ENCODE measurements at regions not wholly inside any gene's neighbourhood (a gene's known extent, or its start where the extent isn't known, plus 50 kb on each side); places are given as distances from the start of the nearest gene placed in this dataset.

DNA sequence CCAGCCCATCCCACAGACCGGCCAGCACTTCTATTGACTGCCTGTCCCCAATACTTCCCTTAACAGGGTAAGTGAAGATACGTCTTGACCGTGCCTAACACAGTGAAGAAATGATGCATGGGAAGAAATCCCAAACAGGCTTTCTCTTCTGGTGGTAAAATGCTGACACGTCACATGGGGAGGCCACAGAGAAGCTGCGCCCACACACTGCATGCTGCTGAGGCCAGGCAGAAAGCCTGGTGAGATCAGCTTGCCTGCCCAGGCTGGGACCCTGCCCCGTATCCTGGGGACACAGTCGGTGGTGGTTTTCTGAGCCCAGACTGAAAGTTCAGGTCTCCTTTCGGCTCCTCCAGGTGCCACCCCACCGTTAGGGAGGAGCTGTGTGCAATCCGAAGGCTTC is 356.3 kb upstream of the MGMT start:
- in situ Hi-C loops (cut with HindIII; ENCODE audit: low pct_unique_long_range_greater_than_20kb, low sequenced_read_pairs), result no loop called here
- no peak for DNase-seq (ENCODE audit: low read depth, low spot score)

DNA sequence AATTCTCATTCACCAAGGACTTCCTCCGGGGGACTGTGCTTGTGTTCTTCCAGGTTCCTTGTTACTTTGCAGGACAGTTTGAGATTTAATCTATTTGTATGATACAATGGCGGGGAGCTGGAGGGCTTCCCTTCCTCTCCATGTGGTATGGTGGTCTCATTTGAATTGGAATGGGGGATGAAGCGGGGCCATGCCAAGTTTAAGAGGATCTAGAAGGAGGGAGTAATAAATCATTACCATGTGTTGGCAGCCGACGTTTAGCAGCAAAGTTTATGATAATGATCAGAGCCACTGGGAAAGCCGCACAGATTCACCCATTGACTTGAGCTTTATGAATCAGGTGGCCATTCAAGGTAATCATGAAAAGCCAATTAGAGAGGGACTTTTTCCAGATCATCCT is 355.1 kb upstream of the MGMT start:
- DNase-seq (ENCODE audit: low read depth, low spot score), result no peak
- in situ Hi-C loops (cut with HindIII; ENCODE audit: low pct_unique_long_range_greater_than_20kb, low sequenced_read_pairs), result no loop called here

GRCh38 chr10:129114588-129114987 is 352.5 kb upstream of the MGMT start:
- in situ Hi-C loops (cut with HindIII; ENCODE audit: low pct_unique_long_range_greater_than_20kb, low sequenced_read_pairs), result no loop called here

GRCh38 chr10:129116371-129116770 is 350.7 kb upstream of the MGMT start:
- in situ Hi-C loops (cut with HindIII; ENCODE audit: low pct_unique_long_range_greater_than_20kb, low sequenced_read_pairs), result no loop called here
- DNase-seq (ENCODE audit: low read depth, low spot score), result no peak

More at GRCh38 chr10:129114588-129114987, 352.5 kb upstream of the MGMT start:
- DNase-seq (ENCODE audit: low read depth, low spot score), result no peak

DNA sequence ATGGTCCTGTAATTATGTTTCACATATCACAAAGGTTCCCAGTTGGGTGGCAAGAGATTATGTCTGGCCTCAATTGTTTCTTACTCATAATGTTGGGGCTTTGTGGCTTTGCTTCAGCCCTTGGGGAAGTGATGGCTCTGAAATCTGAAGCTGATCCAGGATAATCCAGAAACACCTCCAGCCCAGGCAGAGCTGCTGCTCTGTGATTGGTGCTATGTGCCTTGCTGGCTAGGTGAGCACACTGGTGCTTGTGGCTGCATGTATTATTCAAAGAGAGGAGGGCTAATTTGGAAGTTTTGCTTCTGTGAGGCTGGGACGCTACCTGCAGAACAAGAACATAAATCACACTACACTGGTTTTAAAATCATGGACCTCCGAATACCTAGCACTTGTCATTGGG is 346.6 kb upstream of the MGMT start:
- no peak for DNase-seq (ENCODE audit: low read depth, low spot score)
- in situ Hi-C loops (cut with HindIII; ENCODE audit: low pct_unique_long_range_greater_than_20kb, low sequenced_read_pairs), result no loop called here

GRCh38 chr10:129122846-129123245 is 344.2 kb upstream of the MGMT start:
- in situ Hi-C loops (cut with HindIII; ENCODE audit: low pct_unique_long_range_greater_than_20kb, low sequenced_read_pairs), result no loop called here
- no peak for DNase-seq (ENCODE audit: low read depth, low spot score)

DNA sequence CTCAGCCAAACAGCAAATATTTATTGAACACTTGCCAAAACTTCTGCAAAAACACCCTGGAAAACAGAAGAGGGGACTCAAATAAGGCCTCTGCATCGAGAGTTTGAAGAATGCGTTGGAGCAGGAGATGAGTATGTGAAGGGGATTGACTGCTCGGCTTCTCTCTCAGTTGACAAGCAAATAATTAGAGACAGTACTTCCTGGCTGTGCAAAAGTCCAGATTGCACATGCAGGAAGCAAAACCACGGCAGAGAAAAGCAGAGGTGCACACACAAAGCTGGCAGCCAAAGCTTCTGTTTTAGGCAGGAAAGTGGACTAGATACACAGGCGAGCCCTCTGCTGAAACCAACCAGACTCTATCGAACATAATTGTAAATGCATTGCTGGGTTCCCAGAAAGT is 343.6 kb upstream of the MGMT start:
- DNase-seq (ENCODE audit: low read depth, low spot score), result no peak
- in situ Hi-C loops (cut with HindIII; ENCODE audit: low pct_unique_long_range_greater_than_20kb, low sequenced_read_pairs), result no loop called here

- DNase-seq (ENCODE audit: low read depth, low spot score), result no peak
- in situ Hi-C loops (cut with HindIII; ENCODE audit: low pct_unique_long_range_greater_than_20kb, low sequenced_read_pairs), result no loop called here
Observed at GRCh38 chr10:129126982-129127381, 340.1 kb upstream of the MGMT start.

DNA sequence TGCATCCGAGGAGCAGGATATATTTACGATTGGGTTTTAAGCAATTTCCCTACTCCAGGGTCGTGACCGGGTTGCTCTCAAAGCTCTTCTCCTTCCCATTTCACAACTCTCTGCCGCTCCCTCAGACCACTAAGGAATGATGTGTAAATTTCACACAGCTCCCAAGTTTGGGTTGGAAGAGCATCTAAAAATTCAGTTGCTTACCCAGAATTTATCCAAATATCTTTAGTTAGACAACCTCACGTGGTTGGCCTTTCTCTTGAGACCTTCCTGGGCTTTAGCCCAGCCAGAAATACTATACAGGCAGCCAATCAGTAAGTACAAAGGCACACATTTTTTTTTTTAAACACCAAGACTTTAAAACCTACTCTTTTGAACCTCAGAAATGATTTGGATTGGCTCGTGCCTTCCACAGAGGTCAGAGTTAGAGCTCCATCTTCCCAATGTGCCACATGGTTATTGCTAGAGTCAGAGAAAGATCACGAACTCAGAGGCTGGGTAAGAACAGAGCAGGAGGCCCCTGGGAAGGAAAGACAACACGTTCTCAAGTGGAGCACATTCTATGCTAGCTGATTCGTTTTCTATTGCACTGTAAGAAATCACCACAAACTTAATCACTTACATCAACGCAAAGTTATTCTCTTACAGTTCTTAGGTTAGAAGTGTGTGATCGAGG is 335.4 kb upstream of the MGMT start:
- DNase-seq (ENCODE audit: low read depth, low spot score), result no peak
- in situ Hi-C loops (cut with HindIII; ENCODE audit: low pct_unique_long_range_greater_than_20kb, low sequenced_read_pairs), result no loop called here

- DNase-seq (ENCODE audit: low read depth, low spot score), result no peak
- in situ Hi-C loops (cut with HindIII; ENCODE audit: low pct_unique_long_range_greater_than_20kb, low sequenced_read_pairs), result no loop called here
Observed at GRCh38 chr10:129133856-129134255, 333.2 kb upstream of the MGMT start.

- DNase-seq (ENCODE audit: low read depth, low spot score), result no peak
- in situ Hi-C loops (cut with HindIII; ENCODE audit: low pct_unique_long_range_greater_than_20kb, low sequenced_read_pairs), result no loop called here
Observed at GRCh38 chr10:129134371-129134770, 332.7 kb upstream of the MGMT start.

DNA sequence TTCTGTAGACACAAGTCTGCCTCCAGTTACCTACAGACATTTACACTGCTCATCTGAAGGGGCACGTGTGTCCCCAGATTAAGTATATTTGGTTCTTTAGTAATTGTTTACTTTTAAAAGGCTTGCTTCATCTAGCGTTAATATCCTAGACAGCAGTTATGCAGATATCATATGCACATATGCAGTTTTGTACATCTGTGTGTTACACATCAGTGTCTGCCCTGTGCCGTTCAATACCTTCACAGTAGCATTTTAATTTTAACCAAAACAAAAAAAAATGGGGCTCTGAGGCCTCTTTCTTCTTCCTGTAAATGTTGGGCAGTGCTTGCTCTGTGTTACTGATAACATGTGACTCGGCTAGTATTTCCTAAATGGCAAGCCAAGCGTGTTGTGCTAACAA is 331.4 kb upstream of the MGMT start:
- in situ Hi-C loops (cut with HindIII; ENCODE audit: low pct_unique_long_range_greater_than_20kb, low sequenced_read_pairs), result no loop called here
- DNase-seq (ENCODE audit: low read depth, low spot score), result no peak

- in situ Hi-C loops (cut with HindIII; ENCODE audit: low pct_unique_long_range_greater_than_20kb, low sequenced_read_pairs), result no loop called here
- DNase-seq (ENCODE audit: low read depth, low spot score), result no peak
Observed at GRCh38 chr10:129136074-129136473, 331.0 kb upstream of the MGMT start.

GRCh38 chr10:129136951-129137350 is 330.1 kb upstream of the MGMT start:
- in situ Hi-C loops (cut with HindIII; ENCODE audit: low pct_unique_long_range_greater_than_20kb, low sequenced_read_pairs), result no loop called here
- DNase-seq (ENCODE audit: low read depth, low spot score), result no peak

DNA sequence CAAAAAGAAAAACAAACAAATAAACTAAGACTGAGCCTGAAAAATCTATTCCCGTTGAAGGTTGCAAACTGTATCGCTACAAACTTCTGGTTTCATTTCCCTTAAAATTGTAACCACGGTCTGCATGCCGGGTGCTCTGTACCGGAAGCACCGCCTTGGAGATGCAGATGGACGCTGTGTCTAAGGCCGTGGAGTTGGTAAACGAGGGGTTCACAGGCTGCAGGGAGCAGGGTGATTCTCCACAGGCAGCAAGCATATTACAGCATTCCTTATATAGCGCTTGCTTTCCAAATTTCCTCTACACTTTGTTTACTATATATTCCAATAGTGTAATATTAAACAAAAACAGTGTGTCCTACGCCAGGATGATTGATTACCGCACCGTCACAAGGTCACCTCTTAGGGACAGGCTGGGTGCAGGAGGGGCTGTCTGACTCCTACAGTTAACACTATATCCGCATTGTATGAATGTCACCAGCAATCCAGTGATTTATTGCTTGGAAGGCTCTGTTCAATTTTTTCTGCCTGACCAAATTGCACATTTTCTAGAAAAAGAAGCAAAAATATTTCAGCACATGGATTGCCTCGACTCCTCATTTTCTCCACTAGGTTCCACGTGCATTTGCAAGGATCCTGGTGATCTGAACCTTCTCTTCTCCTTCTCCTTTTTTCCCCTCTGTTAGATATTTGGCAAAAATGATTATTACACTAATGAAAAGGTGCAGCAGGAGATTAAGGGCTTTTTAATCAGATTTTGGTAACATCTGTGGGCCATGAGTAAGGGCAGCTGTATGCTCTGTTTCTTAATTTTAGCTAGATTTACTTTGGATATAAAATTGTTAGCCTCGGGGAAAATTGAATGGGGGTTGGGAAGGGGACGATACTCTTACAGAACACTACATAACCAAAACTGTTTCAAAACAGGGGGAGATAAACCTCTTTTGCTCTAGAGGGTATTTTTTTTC is 325.8 kb upstream of the MGMT start:
- in situ Hi-C loops (cut with HindIII; ENCODE audit: low pct_unique_long_range_greater_than_20kb, low sequenced_read_pairs), result no loop called here
- DNase-seq (ENCODE audit: low read depth, low spot score), result no peak

DNA sequence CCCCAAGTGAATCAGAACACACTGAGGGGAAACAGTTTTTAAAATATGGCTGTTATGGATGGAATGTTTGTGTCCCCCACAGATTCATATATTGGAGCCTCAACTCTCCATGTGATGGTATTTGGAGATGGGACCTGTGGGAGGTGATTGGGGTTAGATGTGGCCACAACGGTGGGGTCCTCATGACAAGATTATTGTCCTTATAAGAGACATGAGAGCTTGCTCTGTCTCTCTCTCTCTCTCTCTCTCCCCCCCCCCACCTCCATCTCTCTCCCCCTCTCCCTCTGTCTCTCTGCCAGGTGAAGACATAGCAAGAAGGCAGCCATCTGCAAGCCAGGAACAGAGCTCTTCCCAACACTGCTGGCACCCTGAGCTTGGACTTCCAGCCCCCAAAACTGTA is 315.8 kb upstream of the MGMT start:
- in situ Hi-C loops (cut with HindIII; ENCODE audit: low pct_unique_long_range_greater_than_20kb, low sequenced_read_pairs), result no loop called here
- DNase-seq (ENCODE audit: low read depth, low spot score), result no peak

DNA sequence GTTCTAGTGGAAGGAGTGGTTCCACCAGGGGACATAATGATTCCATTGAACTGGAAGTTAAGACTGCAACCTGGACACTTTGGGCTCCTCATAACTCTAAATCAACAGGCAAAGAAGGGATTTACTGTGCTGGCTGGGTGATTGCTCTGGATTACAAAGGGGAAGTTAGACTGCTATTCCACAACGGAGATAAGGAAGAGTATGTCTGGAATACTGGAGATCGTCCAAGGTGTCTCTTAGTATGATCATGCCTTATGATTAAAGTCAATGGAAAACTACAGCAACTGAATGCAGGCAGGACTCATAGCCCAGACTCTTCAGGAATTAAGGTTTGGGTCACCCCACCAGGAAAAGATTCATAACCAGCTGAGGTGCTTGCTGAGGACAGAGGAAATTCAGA is 310.6 kb upstream of the MGMT start:
- no peak for DNase-seq (ENCODE audit: low read depth, low spot score)
- in situ Hi-C loops (cut with HindIII; ENCODE audit: low pct_unique_long_range_greater_than_20kb, low sequenced_read_pairs), result no loop called here

- in situ Hi-C loops (cut with HindIII; ENCODE audit: low pct_unique_long_range_greater_than_20kb, low sequenced_read_pairs), result no loop called here
- DNase-seq (ENCODE audit: low read depth, low spot score), result no peak
Observed at GRCh38 chr10:129157185-129157584, 309.9 kb upstream of the MGMT start.

DNA sequence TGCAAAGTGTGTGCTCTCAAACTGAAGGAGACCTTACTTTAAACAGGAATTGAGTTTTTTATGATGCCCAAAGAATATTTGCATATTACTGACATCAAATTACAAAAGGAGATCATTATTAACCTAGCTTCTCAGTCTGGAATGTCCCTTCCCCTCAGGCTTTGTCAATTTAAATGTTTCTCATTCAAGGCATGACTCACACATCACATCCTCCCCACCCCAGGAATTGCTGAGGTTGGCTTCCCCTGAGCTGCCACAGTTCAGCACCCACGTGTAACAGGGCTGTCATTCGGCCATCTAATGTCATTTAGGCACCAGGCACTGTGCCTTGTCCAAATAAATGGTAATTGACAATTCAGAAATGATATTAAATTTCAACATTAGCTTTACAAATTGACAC is 305.9 kb upstream of the MGMT start:
- in situ Hi-C loops (cut with HindIII; ENCODE audit: low pct_unique_long_range_greater_than_20kb, low sequenced_read_pairs), result no loop called here
- DNase-seq (ENCODE audit: low read depth, low spot score), result peak; percentile 4

Measured in SK-MEL-5 (cell line).